ENCODE measurements at regions not wholly inside any gene's neighbourhood (a gene's known extent, or its start where the extent isn't known, plus 50 kb on each side); places are given as distances from the start of the nearest gene placed in this dataset.

- WGBS, 2 experiments (ENCODE audit: extremely low coverage in 1 of 2, insufficient coverage in 1 of 2, insufficient read length in 1 of 2, insufficient replicate concordance in 2 of 2, low coverage in 1 of 2, low lambda C conversion rate in 2 of 2, missing lambda C conversion rate in 1 of 2), result 93% methylated on average over 6 of the region's 6 CpGs; no CpG with 5 or more reads in 1 of the 2 experiments
- Histone ChIP-seq H3K4me1 (replicated peaks in 1 of 4; ENCODE audit: control insufficient read depth in 3 of 4, insufficient read depth in 4 of 4, low read length in 3 of 4) (0 out of 7 replicates have a peak, but pooled peaks cover 0 to 2% (median 0%) of the 10 kb centered on the region in 4 experiments), H3K79me1 (ENCODE audit: low read depth, low read length) (no peaks in the 10 kb centered on the region), H2BK5ac (ENCODE audit: low read depth, low read length) (no peak overlapping the region), H2BK120ac (replicated peaks; ENCODE audit: low read depth, low read length) (no peak overlapping the region), H4K91ac (replicated peaks; ENCODE audit: insufficient read length, low read length) (no peak overlapping the region), H4K5ac (ENCODE audit: insufficient read length, low read depth, low read length) (no peak overlapping the region), H4K20me1 (replicated peaks in 1 of 2; ENCODE audit: control insufficient read depth in 1 of 2, insufficient read depth in 2 of 2, low read length in 2 of 2) (no peaks in the 10 kb centered on the region), H2AFZ (ENCODE audit: low read length) (no peak overlapping the region), H3K36me3 (ENCODE audit: control insufficient read depth in 2 of 4, insufficient read depth in 4 of 4, low read length in 3 of 4) (no peaks in the 10 kb centered on the region; a peak in 2 of 8 replicates), H3K18ac (ENCODE audit: extremely low read depth, low read length) (no peak overlapping the region), H2BK12ac (ENCODE audit: low read depth, low read length) (no peak overlapping the region), H3K9me3 (ENCODE audit: insufficient read depth in 2 of 2, low read depth in 1 of 2, low read length in 1 of 2) (no peaks in the 10 kb centered on the region; a peak in 1 of 4 replicates), H2AK5ac (ENCODE audit: low read depth, low read length) (no peak overlapping the region), H3K79me2 (ENCODE audit: control insufficient read depth in 1 of 2, insufficient read depth in 2 of 2, low read length in 2 of 2) (no peaks in the 10 kb centered on the region), H3K27me3 (replicated peaks in 1 of 4; ENCODE audit: control insufficient read depth in 3 of 4, extremely low read depth in 1 of 4, insufficient read depth in 3 of 4, low read length in 3 of 4) (no peaks in the 10 kb centered on the region), H3K4me2 (ENCODE audit: insufficient read depth in 1 of 2, low read depth in 2 of 2, low read length in 2 of 2) (no peak overlapping the region), H3K27ac (ENCODE audit: low read depth, low read length) (no peak overlapping the region), H3K23me2 (ENCODE audit: low read depth, low read length) (no peaks in the 10 kb centered on the region), H3K4ac (replicated peaks; ENCODE audit: insufficient read length, low read depth, low read length) (no peak overlapping the region), H3K9ac (replicated peaks in 1 of 4; ENCODE audit: extremely low read depth in 1 of 4, low read depth in 3 of 4, low read length in 3 of 4) (no peak overlapping the region), H2BK20ac (ENCODE audit: low read length) (no peak overlapping the region), H2BK15ac (ENCODE audit: low read length) (no peak overlapping the region), H3K4me3 (ENCODE audit: extremely low read depth in 1 of 4, insufficient read depth in 2 of 4, low read depth in 3 of 4, low read length in 4 of 4) (no peak overlapping the region), H4K8ac (ENCODE audit: extremely low read depth, insufficient read depth, low read length) (no peak overlapping the region), H3K23ac (ENCODE audit: insufficient read length) (no peak overlapping the region), H3K56ac (replicated peaks; ENCODE audit: insufficient read length, low read depth, low read length) (no peak overlapping the region), H3K14ac (ENCODE audit: insufficient read length) (no peak overlapping the region)
- CTCF ChIA-PET (ENCODE audit: partially characterized antibody), result no interaction called here
- DNase-seq (ENCODE audit: low read depth in 1 of 2, low spot score in 2 of 2), result no peak
- TF ChIP-seq BACH1 (IDR thresholded peaks at IDR 0.05; ENCODE audit: low read length) (no peak), RXRA (IDR thresholded peaks at IDR 0.05; ENCODE audit: insufficient read depth, low read depth, low read length) (no peak), TEAD4 (IDR thresholded peaks at IDR 0.05; ENCODE audit: low read depth, low read length) (no peak), SIX5 (IDR thresholded peaks at IDR 0.05; ENCODE audit: low read depth, low read length) (no peak), EP300 (IDR thresholded peaks at IDR 0.05; ENCODE audit: borderline replicate concordance in 1 of 2, low read depth in 2 of 2, low read length in 2 of 2) (no peak), KDM4A (IDR thresholded peaks at IDR 0.05; ENCODE audit: low read depth, low read length, severe bottlenecking) (no peak), TBP (IDR thresholded peaks at IDR 0.05; ENCODE audit: low read depth, low read length) (no peak), JUN (IDR thresholded peaks at IDR 0.05; ENCODE audit: low read depth, low read length) (no peak), ASH2L (IDR thresholded peaks at IDR 0.05; ENCODE audit: low read length) (no peak), NANOG (IDR thresholded peaks at IDR 0.05; ENCODE audit: insufficient read depth, low read depth, low read length, poor library complexity, severe bottlenecking) (no peak), SIN3A (conservative IDR thresholded peaks at IDR 0.05 in 1 of 2, IDR thresholded peaks at IDR 0.05 in 1 of 2; ENCODE audit: low read depth in 1 of 2, low read length in 2 of 2) (no peak)
- POLR2A ChIA-PET (ENCODE audit: partially characterized antibody), result no interaction called here
- FAIRE-seq, result no peak
These were observed 195.8 kb downstream of the AASDH start for GRCh38 chr4:56191534-56191933.
